SH-SY5Y (cell line): ENCODE measurements at regions not wholly inside any gene's neighbourhood (a gene's known extent, or its start where the extent isn't known, plus 50 kb on each side); places are given as distances from the start of the nearest gene placed in this dataset.

Experiments
- GATA2 ChIP-seq: IDR thresholded peaks from 2 replicates; pipeline ENCODE4 v1.6.1; 2011; ENCODE audit warnings: mild to moderate bottlenecking, low read depth, low read length
- GATA3 ChIP-seq: IDR thresholded peaks from 2 replicates; pipeline ENCODE4 v1.6.1; 2011; ENCODE audit warnings: low read depth, mild to moderate bottlenecking, low read length, moderate library complexity

- TF ChIP-seq GATA3 (no peak), GATA2 (no peak)
These were observed 147.1 kb upstream of the SH3BP4 start for GRCh38 chr2:234804704-234805103.

GRCh38 chr2:234802845-234803171 is 149.0 kb upstream of the SH3BP4 start:
- no peak for TF ChIP-seq GATA2
- TF ChIP-seq GATA3, result no peak

GRCh38 chr2:234802071-234802844 is 149.6 kb upstream of the SH3BP4 start:
- TF ChIP-seq GATA2, result no peak
- no peak for TF ChIP-seq GATA3

- no peak for TF ChIP-seq GATA3
- TF ChIP-seq GATA2, result no peak
These were observed 154.1 kb upstream of the SH3BP4 start for GRCh38 chr2:234797566-234798250.

GRCh38 chr2:234796045-234796591 is 155.7 kb upstream of the SH3BP4 start:
- TF ChIP-seq GATA2 (no peak), GATA3 (no peak)

GRCh38 chr2:234795272-234795920 is 156.4 kb upstream of the SH3BP4 start:
- TF ChIP-seq GATA3 (no peak), GATA2 (no peak)

- TF ChIP-seq GATA3 (no peak), GATA2 (no peak)
These were observed 157.0 kb upstream of the SH3BP4 start for GRCh38 chr2:234794866-234795265.

GRCh38 chr2:234793212-234793785 is 158.5 kb upstream of the SH3BP4 start:
- no peak for TF ChIP-seq GATA2
- TF ChIP-seq GATA3, result no peak

GRCh38 chr2:234792621-234793022 is 159.2 kb upstream of the SH3BP4 start:
- TF ChIP-seq GATA3 (no peak), GATA2 (no peak)

GRCh38 chr2:234790380-234790779 is 161.4 kb upstream of the SH3BP4 start:
- TF ChIP-seq GATA3 (no peak), GATA2 (no peak)

GRCh38 chr2:234789556-234790325 is 162.1 kb upstream of the SH3BP4 start:
- TF ChIP-seq GATA2 (no peak), GATA3 (no peak)

GRCh38 chr2:234788841-234789240 is 163.0 kb upstream of the SH3BP4 start:
- TF ChIP-seq GATA3 (no peak), GATA2 (no peak)

- no peak for TF ChIP-seq GATA3
- no peak for TF ChIP-seq GATA2
These were observed 163.4 kb upstream of the SH3BP4 start for GRCh38 chr2:234788381-234788780.

GRCh38 chr2:234787114-234787513 is 164.7 kb upstream of the SH3BP4 start:
- no peak for TF ChIP-seq GATA3
- no peak for TF ChIP-seq GATA2
